ENCODE measurements at regions not wholly inside any gene's neighbourhood (a gene's known extent, or its start where the extent isn't known, plus 50 kb on each side); places are given as distances from the start of the nearest gene placed in this dataset.

- H3K36me3 ChIP-seq (ENCODE audit: control insufficient read depth in 2 of 2, insufficient read depth in 2 of 2, low read length in 2 of 2): no peaks in the 10 kb centered on the region
- no peak overlapping the region for H3K4me3 ChIP-seq (ENCODE audit: low read length in 2 of 2)
- no peaks in the 10 kb centered on the region for H3K9me3 ChIP-seq (ENCODE audit: control insufficient read depth in 2 of 2, low read length in 2 of 2)
- no peak overlapping the region for H3K27ac ChIP-seq (ENCODE audit: low read depth in 2 of 2, low read length in 2 of 2)
- H3K4me1 ChIP-seq (ENCODE audit: control insufficient read depth in 2 of 2, insufficient read depth in 2 of 2, low read length in 2 of 2): no peaks in the 10 kb centered on the region
- H3K9ac ChIP-seq (ENCODE audit: low read depth in 1 of 2, low read length in 2 of 2): no peak overlapping the region
- H3K27me3 ChIP-seq (ENCODE audit: control insufficient read depth in 2 of 2, insufficient read depth in 2 of 2, low read length in 2 of 2): no peaks in the 10 kb centered on the region
Observed at GRCh38 chr1:219483530-219483929, 129.4 kb downstream of the ZC3H11B start.

- H3K4me1 ChIP-seq (ENCODE audit: control insufficient read depth in 2 of 2, insufficient read depth in 2 of 2, low read length in 2 of 2): no peaks in the 10 kb centered on the region
- no peak overlapping the region for H3K9ac ChIP-seq (ENCODE audit: low read depth in 1 of 2, low read length in 2 of 2)
- no peak overlapping the region for H3K27ac ChIP-seq (ENCODE audit: low read depth in 2 of 2, low read length in 2 of 2)
- no peak overlapping the region for H3K4me3 ChIP-seq (ENCODE audit: low read length in 2 of 2)
- no peaks in the 10 kb centered on the region for H3K9me3 ChIP-seq (ENCODE audit: control insufficient read depth in 2 of 2, low read length in 2 of 2)
- no peaks in the 10 kb centered on the region for H3K27me3 ChIP-seq (ENCODE audit: control insufficient read depth in 2 of 2, insufficient read depth in 2 of 2, low read length in 2 of 2)
- no peaks in the 10 kb centered on the region for H3K36me3 ChIP-seq (ENCODE audit: control insufficient read depth in 2 of 2, insufficient read depth in 2 of 2, low read length in 2 of 2)
Observed at GRCh38 chr1:219480011-219480410, 132.9 kb downstream of the ZC3H11B start.

- Histone ChIP-seq H3K9me3 (ENCODE audit: control insufficient read depth in 2 of 2, low read length in 2 of 2) (no peaks in the 10 kb centered on the region), H3K36me3 (ENCODE audit: control insufficient read depth in 2 of 2, insufficient read depth in 2 of 2, low read length in 2 of 2) (no peaks in the 10 kb centered on the region), H3K4me3 (ENCODE audit: low read length in 2 of 2) (no peak overlapping the region), H3K27ac (ENCODE audit: low read depth in 2 of 2, low read length in 2 of 2) (no peak overlapping the region), H3K4me1 (ENCODE audit: control insufficient read depth in 2 of 2, insufficient read depth in 2 of 2, low read length in 2 of 2) (no peaks in the 10 kb centered on the region), H3K27me3 (ENCODE audit: control insufficient read depth in 2 of 2, insufficient read depth in 2 of 2, low read length in 2 of 2) (no peaks in the 10 kb centered on the region), H3K9ac (ENCODE audit: low read depth in 1 of 2, low read length in 2 of 2) (no peak overlapping the region)
Observed at GRCh38 chr1:219478811-219479210, 134.1 kb downstream of the ZC3H11B start.

GRCh38 chr1:219477861-219478260 lies 135.0 kb downstream of the ZC3H11B start:
- H3K9me3 ChIP-seq (ENCODE audit: control insufficient read depth in 2 of 2, low read length in 2 of 2): no peaks in the 10 kb centered on the region
- H3K4me3 ChIP-seq (ENCODE audit: low read length in 2 of 2): no peak overlapping the region
- no peaks in the 10 kb centered on the region for H3K27me3 ChIP-seq (ENCODE audit: control insufficient read depth in 2 of 2, insufficient read depth in 2 of 2, low read length in 2 of 2)
- H3K9ac ChIP-seq (ENCODE audit: low read depth in 1 of 2, low read length in 2 of 2): no peak overlapping the region
- no peak overlapping the region for H3K27ac ChIP-seq (ENCODE audit: low read depth in 2 of 2, low read length in 2 of 2)
- no peaks in the 10 kb centered on the region for H3K4me1 ChIP-seq (ENCODE audit: control insufficient read depth in 2 of 2, insufficient read depth in 2 of 2, low read length in 2 of 2)
- no peaks in the 10 kb centered on the region for H3K36me3 ChIP-seq (ENCODE audit: control insufficient read depth in 2 of 2, insufficient read depth in 2 of 2, low read length in 2 of 2)

- no peak overlapping the region for H3K4me3 ChIP-seq (ENCODE audit: low read length in 2 of 2)
- no peaks in the 10 kb centered on the region for H3K36me3 ChIP-seq (ENCODE audit: control insufficient read depth in 2 of 2, insufficient read depth in 2 of 2, low read length in 2 of 2)
- H3K27me3 ChIP-seq (ENCODE audit: control insufficient read depth in 2 of 2, insufficient read depth in 2 of 2, low read length in 2 of 2): no peaks in the 10 kb centered on the region
- no peaks in the 10 kb centered on the region for H3K9me3 ChIP-seq (ENCODE audit: control insufficient read depth in 2 of 2, low read length in 2 of 2)
- H3K4me1 ChIP-seq (ENCODE audit: control insufficient read depth in 2 of 2, insufficient read depth in 2 of 2, low read length in 2 of 2): no peaks in the 10 kb centered on the region
- H3K27ac ChIP-seq (ENCODE audit: low read depth in 2 of 2, low read length in 2 of 2): no peak overlapping the region
- no peak overlapping the region for H3K9ac ChIP-seq (ENCODE audit: low read depth in 1 of 2, low read length in 2 of 2)
Observed at GRCh38 chr1:219476716-219477115, 136.2 kb downstream of the ZC3H11B start.

GRCh38 chr1:219476116-219476515 lies 136.8 kb downstream of the ZC3H11B start:
- no peak overlapping the region for H3K27ac ChIP-seq (ENCODE audit: low read depth in 2 of 2, low read length in 2 of 2)
- no peak overlapping the region for H3K9ac ChIP-seq (ENCODE audit: low read depth in 1 of 2, low read length in 2 of 2)
- H3K9me3 ChIP-seq (ENCODE audit: control insufficient read depth in 2 of 2, low read length in 2 of 2): no peaks in the 10 kb centered on the region
- no peaks in the 10 kb centered on the region for H3K27me3 ChIP-seq (ENCODE audit: control insufficient read depth in 2 of 2, insufficient read depth in 2 of 2, low read length in 2 of 2)
- H3K4me1 ChIP-seq (ENCODE audit: control insufficient read depth in 2 of 2, insufficient read depth in 2 of 2, low read length in 2 of 2): no peaks in the 10 kb centered on the region
- H3K36me3 ChIP-seq (ENCODE audit: control insufficient read depth in 2 of 2, insufficient read depth in 2 of 2, low read length in 2 of 2): no peaks in the 10 kb centered on the region
- H3K4me3 ChIP-seq (ENCODE audit: low read length in 2 of 2): no peak overlapping the region

GRCh38 chr1:219472596-219472995 lies 140.3 kb downstream of the ZC3H11B start:
- Histone ChIP-seq H3K9me3 (ENCODE audit: control insufficient read depth in 2 of 2, low read length in 2 of 2) (no peaks in the 10 kb centered on the region), H3K27ac (ENCODE audit: low read depth in 2 of 2, low read length in 2 of 2) (no peak overlapping the region), H3K4me1 (ENCODE audit: control insufficient read depth in 2 of 2, insufficient read depth in 2 of 2, low read length in 2 of 2) (no peaks in the 10 kb centered on the region), H3K4me3 (ENCODE audit: low read length in 2 of 2) (no peak overlapping the region), H3K36me3 (ENCODE audit: control insufficient read depth in 2 of 2, insufficient read depth in 2 of 2, low read length in 2 of 2) (no peaks in the 10 kb centered on the region), H3K27me3 (ENCODE audit: control insufficient read depth in 2 of 2, insufficient read depth in 2 of 2, low read length in 2 of 2) (no peaks in the 10 kb centered on the region), H3K9ac (ENCODE audit: low read depth in 1 of 2, low read length in 2 of 2) (no peak overlapping the region)

- no peak overlapping the region for H3K4me3 ChIP-seq (ENCODE audit: low read length in 2 of 2)
- H3K4me1 ChIP-seq (ENCODE audit: control insufficient read depth in 2 of 2, insufficient read depth in 2 of 2, low read length in 2 of 2): no peaks in the 10 kb centered on the region
- no peaks in the 10 kb centered on the region for H3K27me3 ChIP-seq (ENCODE audit: control insufficient read depth in 2 of 2, insufficient read depth in 2 of 2, low read length in 2 of 2)
- no peak overlapping the region for H3K27ac ChIP-seq (ENCODE audit: low read depth in 2 of 2, low read length in 2 of 2)
- H3K36me3 ChIP-seq (ENCODE audit: control insufficient read depth in 2 of 2, insufficient read depth in 2 of 2, low read length in 2 of 2): no peaks in the 10 kb centered on the region
- no peak overlapping the region for H3K9ac ChIP-seq (ENCODE audit: low read depth in 1 of 2, low read length in 2 of 2)
- H3K9me3 ChIP-seq (ENCODE audit: control insufficient read depth in 2 of 2, low read length in 2 of 2): no peaks in the 10 kb centered on the region
Observed at GRCh38 chr1:219467524-219467923, 145.4 kb downstream of the ZC3H11B start.

- no peak overlapping the region for H3K9ac ChIP-seq (ENCODE audit: low read depth in 1 of 2, low read length in 2 of 2)
- no peak overlapping the region for H3K4me3 ChIP-seq (ENCODE audit: low read length in 2 of 2)
- H3K27me3 ChIP-seq (ENCODE audit: control insufficient read depth in 2 of 2, insufficient read depth in 2 of 2, low read length in 2 of 2): no peaks in the 10 kb centered on the region
- no peaks in the 10 kb centered on the region for H3K9me3 ChIP-seq (ENCODE audit: control insufficient read depth in 2 of 2, low read length in 2 of 2)
- no peaks in the 10 kb centered on the region for H3K4me1 ChIP-seq (ENCODE audit: control insufficient read depth in 2 of 2, insufficient read depth in 2 of 2, low read length in 2 of 2)
- H3K27ac ChIP-seq (ENCODE audit: low read depth in 2 of 2, low read length in 2 of 2): no peak overlapping the region
- H3K36me3 ChIP-seq (ENCODE audit: control insufficient read depth in 2 of 2, insufficient read depth in 2 of 2, low read length in 2 of 2): no peaks in the 10 kb centered on the region
Observed at GRCh38 chr1:219466766-219467165, 146.1 kb downstream of the ZC3H11B start.

- H3K27ac ChIP-seq (ENCODE audit: low read depth in 2 of 2, low read length in 2 of 2): no peak overlapping the region
- H3K36me3 ChIP-seq (ENCODE audit: control insufficient read depth in 2 of 2, insufficient read depth in 2 of 2, low read length in 2 of 2): no peaks in the 10 kb centered on the region
- H3K4me3 ChIP-seq (ENCODE audit: low read length in 2 of 2): no peak overlapping the region
- no peaks in the 10 kb centered on the region for H3K4me1 ChIP-seq (ENCODE audit: control insufficient read depth in 2 of 2, insufficient read depth in 2 of 2, low read length in 2 of 2)
- no peaks in the 10 kb centered on the region for H3K27me3 ChIP-seq (ENCODE audit: control insufficient read depth in 2 of 2, insufficient read depth in 2 of 2, low read length in 2 of 2)
- no peak overlapping the region for H3K9ac ChIP-seq (ENCODE audit: low read depth in 1 of 2, low read length in 2 of 2)
- no peaks in the 10 kb centered on the region for H3K9me3 ChIP-seq (ENCODE audit: control insufficient read depth in 2 of 2, low read length in 2 of 2)
Observed at GRCh38 chr1:219465212-219466093, 147.5 kb downstream of the ZC3H11B start.

Measured in mucosa of rectum (tissue), 2 donors.